SK-N-MC (cell line): ENCODE measurements at regions not wholly inside any gene's neighbourhood (a gene's known extent, or its start where the extent isn't known, plus 50 kb on each side); places are given as distances from the start of the nearest gene placed in this dataset.

Experiments used
- EZH2 ChIP-seq: fragments of 200-600 bp; sonication (generic); IDR thresholded peaks from one replicate; pipeline ENCODE4 v1.6.1; 2017; ENCODE audit warnings: antibody characterized with exemption
- FOXP2 ChIP-seq: optimal IDR thresholded peaks from 2 replicates; pipeline ENCODE3; 2011; ENCODE audit warnings: mild to moderate bottlenecking, moderate library complexity; ENCODE audit not compliant: insufficient read depth; ENCODE audit errors: extremely low read length, control extremely low read depth
- POLR2AphosphoS5 ChIP-seq: IDR thresholded peaks from 2 replicates; pipeline ENCODE4 v1.6.1; 2012; ENCODE audit warnings: mild to moderate bottlenecking, low read depth, low read length, borderline replicate concordance

- no peak for TF ChIP-seq EZH2
- no peak for TF ChIP-seq POLR2AphosphoS5
- TF ChIP-seq FOXP2, result no peak
Measured at GRCh38 chr9:79185866-79186265, 385.9 kb upstream of the TLE4 start.
